ENCODE measurements at regions not wholly inside any gene's neighbourhood (a gene's known extent, or its start where the extent isn't known, plus 50 kb on each side); places are given as distances from the start of the nearest gene placed in this dataset.

GRCh38 chr10:4546500-4546899, 279.5 kb upstream of the AKR1E2 start:
- no peak for DNase-seq (ENCODE audit: low spot score)
- H3K27ac ChIP-seq: no peak overlapping the region
- no peak for TF ChIP-seq CTCF (IDR thresholded peaks at IDR 0.05)
- no peak overlapping the region for H3K4me3 ChIP-seq

GRCh38 chr10:4545062-4545461, 280.9 kb upstream of the AKR1E2 start:
- TF ChIP-seq CTCF (IDR thresholded peaks at IDR 0.05): no peak
- no peak overlapping the region for H3K4me3 ChIP-seq

GRCh38 chr10:4543938-4544533, 282.0 kb upstream of the AKR1E2 start:
- DNase-seq (ENCODE audit: low spot score): no peak
- Histone ChIP-seq H3K4me3 (no peak overlapping the region), H3K27ac (no peak overlapping the region)
- TF ChIP-seq CTCF (IDR thresholded peaks at IDR 0.05): no peak

More at GRCh38 chr10:4545062-4545461, 280.9 kb upstream of the AKR1E2 start:
- DNase-seq (ENCODE audit: low spot score): no peak
- no peak overlapping the region for H3K27ac ChIP-seq

- H3K27ac ChIP-seq: peak overlapping the region; percentile 59 to 93
Observed at GRCh38 chr10:4541292-4541691, 284.7 kb upstream of the AKR1E2 start.

GRCh38 chr10:4538016-4538415, 288.0 kb upstream of the AKR1E2 start:
- no peak for DNase-seq (ENCODE audit: low spot score)
- TF ChIP-seq CTCF (IDR thresholded peaks at IDR 0.05): no peak
- Histone ChIP-seq H3K27ac (no peak overlapping the region), H3K4me3 (no peak overlapping the region)

More at GRCh38 chr10:4541292-4541691, 284.7 kb upstream of the AKR1E2 start:
- peak; percentile 87 for DNase-seq (ENCODE audit: low spot score)
- TF ChIP-seq CTCF (IDR thresholded peaks at IDR 0.05): no peak
- no peak overlapping the region for H3K4me3 ChIP-seq

GRCh38 chr10:4535521-4535920, 290.5 kb upstream of the AKR1E2 start:
- no peak for TF ChIP-seq CTCF (IDR thresholded peaks at IDR 0.05)
- Histone ChIP-seq H3K4me3 (no peak overlapping the region), H3K27ac (no peak overlapping the region)
- no peak for DNase-seq (ENCODE audit: low spot score)

GRCh38 chr10:4533621-4534020, 292.4 kb upstream of the AKR1E2 start:
- Histone ChIP-seq H3K27ac (peak overlapping the region in 1 of 2 donors; percentile 8), H3K4me3 (no peak overlapping the region)
- DNase-seq (ENCODE audit: low spot score): no peak
- TF ChIP-seq CTCF (IDR thresholded peaks at IDR 0.05): no peak
